Embryonic facial prominence (tissue), 1 donor: ENCODE measurements at regions not wholly inside any gene's neighbourhood (a gene's known extent, or its start where the extent isn't known, plus 50 kb on each side); places are given as distances from the start of the nearest gene placed in this dataset.

Source experiments
- DNase-seq: peaks from one replicate; pipeline ENCODE4 v3.0.0-alpha.2; 2016; ENCODE audit errors: extremely low spot score

DNA sequence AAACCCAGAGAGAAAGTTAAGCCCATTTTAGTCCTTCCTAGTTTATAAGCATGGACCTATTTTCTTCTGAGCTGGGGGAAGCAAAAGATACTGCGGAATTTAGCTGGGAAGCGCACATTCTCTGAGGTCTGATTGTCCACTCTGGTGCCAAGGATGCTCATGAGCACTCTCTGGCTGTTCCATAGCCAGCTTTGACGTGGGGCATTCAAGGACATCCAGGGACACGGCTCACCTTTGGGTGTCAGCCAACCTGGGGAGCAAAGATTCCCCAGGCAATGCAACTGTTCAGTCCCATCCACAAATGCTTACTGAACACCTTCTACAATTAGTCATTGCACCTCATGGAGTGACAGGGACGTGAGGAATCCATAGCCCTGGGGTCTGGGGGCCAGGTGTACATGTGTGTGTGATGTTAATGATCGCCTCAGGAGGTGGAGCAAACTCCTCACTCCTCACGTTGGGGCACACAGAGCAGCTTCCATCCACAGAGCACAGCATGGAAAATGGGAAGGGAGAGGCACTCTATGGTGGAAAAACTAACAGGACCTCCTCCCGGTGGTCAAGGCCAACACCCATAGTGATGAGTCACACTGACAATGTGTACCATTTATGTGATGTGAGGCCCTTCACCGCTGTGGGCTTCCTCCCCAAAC lies 67.5 kb upstream of the IGFBP3 start:
- DNase-seq = no peak

GRCh38 chr7:45987521-45988290 lies 66.6 kb upstream of the IGFBP3 start:
- no peak for DNase-seq

DNA sequence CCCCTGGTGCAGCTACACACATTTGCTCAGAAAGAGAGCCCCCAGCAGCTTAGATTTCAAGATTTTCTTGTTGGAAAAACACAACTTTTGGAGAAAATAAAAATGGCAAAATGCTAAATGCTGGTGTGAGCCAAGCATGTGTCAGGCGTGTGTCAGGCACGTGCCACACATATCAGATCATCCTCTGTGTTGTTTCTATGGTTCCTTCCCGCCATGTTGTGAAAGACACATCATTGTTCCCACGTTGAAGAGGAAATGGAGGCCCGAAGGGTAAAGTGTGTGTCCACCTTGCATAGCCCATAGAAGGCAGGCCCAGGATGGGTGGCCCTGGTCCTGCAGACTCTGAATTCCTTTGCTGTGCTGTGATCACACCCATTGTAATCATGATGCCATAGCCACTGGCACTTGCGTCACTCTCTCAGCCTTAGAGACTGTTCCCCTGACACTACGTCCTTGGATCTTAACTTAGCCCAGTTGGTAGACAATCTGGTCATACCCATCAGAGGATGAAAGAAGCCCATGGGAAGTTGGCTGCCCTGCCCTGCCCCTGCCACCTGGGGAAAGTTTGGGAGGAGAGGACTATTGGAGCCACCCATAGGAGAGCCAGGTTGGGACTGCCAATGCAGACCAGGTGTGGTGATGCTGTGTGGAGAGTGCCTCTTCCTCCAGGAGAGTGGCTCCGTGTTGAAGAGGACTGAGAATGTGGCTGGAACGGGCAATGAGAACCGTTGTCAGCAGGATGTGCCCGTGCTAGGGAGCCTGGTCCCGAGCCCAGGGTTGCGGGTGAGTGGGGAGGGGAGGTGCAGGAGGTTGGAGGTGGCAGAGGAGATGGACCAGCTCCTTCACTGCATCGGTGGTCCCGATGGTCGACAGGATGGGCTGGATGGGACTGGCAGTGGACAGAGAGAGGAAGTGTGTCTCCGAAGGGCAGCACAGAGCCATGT lies 65.6 kb upstream of the IGFBP3 start:
- no peak for DNase-seq

DNA sequence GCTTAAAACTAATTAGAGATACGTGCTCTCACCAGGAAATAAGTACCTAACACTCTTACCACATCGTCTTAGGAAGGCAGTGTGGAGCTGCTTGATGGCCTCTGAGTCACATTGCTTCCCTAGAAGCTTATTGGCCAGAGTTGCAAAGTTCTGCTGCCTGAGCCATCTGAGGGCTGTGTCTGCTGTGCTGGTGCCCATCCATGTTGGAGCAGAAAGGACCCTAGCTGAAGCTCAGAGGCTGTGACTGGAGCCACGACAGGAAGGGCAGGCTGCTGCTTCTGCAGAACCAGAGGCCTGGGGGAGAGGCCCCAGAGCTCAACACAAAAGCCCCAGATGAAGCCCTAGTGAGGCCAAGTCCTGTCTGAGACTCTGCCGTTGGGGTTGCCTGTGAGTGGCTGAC lies 64.8 kb upstream of the IGFBP3 start:
- no peak for DNase-seq

DNA sequence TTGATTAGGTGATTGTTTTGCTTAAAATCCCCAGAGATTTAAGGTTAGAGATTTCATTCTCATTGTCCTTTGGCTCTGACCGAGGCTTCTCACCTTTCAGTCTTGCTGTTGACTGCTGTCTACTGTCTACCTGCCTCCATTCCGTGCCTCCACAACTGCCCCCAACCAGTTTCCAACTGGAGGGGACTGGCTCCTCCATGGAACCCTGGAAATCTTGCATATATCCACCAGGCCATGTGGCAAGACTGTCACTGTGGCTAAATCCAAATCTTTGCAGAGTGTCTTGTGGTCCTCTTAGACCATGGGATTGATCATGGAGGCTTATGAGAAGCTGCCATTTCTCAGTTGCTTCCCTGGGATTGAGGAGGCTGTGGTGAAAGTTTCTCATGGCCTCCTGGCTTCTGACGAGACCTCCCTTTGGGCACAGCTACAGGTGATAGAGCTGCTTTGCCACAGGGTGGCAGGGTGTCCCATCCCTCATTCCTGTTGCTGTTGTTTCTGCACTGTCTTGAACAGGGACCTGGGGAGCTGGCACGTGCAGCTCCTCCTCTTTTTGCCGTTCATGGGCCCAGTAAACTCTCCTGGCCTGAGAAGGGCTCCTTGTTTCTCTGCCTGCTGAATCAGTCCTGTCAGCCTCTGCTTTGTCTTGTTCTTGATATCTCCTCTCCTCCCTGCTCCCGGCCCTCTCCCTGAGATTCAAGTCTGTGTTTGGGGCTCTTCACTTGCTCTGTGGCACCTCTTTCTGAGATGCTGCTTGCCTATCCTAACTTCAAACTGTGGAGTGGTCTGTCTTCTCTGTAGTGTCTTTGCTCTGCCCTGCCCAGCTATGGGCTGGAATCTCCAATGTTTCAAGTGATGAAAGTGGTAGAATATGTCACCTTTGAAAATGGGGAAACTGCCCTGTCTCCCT lies 63.6 kb upstream of the IGFBP3 start:
- no peak for DNase-seq

DNA sequence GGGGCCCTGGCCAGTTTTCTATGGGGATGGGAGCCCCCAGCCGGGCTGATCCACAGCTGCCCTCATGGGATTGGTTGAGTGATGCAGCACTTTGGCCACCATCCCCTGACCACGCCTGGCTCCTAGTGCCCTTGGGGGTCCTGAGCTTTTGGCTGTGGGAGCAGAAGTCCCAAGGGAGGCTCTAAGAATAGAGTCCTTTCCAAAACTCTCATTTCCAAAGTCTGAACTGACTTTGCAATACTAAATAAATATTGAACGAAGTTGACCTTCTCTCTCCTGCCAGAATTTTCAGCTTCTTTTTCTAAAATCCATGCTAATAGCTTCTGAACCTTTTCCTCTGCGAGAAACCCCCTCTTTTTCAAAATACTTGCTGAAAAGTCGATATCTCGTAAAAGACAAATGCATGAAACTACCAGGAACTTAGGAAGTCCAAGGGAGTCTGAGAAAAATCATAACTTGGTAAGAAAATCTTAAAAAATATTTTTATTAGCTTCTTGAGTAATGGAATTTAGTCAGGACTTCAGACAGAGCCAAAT lies 62.7 kb upstream of the IGFBP3 start:
- DNase-seq = no peak

- DNase-seq = no peak
Observed at GRCh38 chr7:45982907-45983719, 62.0 kb upstream of the IGFBP3 start.

DNA sequence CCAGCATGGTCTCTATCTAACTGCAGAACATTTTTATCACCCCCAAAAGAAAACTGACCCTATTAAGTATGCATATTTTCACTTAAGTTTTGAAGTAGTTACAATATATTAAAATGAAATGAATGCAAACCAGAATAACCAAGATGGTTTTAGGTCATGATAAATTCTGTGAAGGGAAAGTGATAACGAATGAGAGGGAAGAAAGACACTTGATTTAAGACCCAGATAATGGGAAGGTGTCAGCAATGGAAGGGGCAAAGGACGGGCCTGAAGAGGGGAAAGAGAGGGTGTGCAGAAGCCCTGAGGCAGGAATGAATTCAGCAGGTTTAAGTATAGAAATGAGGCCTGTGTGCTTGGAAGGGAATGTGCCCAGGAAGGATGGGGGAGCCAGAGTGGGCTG lies 61.1 kb upstream of the IGFBP3 start:
- DNase-seq = no peak

DNA sequence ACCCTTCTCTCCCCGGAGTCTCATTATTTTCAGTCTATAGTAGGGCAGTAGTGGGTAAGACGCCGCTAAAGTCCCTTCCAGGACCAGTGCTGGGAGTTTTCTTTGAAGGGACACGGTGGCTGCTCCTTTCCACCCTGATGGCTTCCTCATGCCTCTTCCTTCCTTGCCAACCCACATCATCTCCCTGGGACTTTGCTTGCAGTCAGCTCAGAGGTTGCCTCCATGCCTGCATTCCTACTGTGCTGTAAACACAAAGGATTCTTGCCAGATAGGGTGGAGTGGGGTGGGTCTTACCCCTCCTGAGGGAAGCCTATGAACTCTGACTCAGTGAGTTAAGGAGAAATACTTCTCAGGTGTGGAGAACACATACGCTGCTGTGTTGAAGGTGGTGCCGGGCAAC lies 59.9 kb upstream of the IGFBP3 start:
- DNase-seq = no peak

DNA sequence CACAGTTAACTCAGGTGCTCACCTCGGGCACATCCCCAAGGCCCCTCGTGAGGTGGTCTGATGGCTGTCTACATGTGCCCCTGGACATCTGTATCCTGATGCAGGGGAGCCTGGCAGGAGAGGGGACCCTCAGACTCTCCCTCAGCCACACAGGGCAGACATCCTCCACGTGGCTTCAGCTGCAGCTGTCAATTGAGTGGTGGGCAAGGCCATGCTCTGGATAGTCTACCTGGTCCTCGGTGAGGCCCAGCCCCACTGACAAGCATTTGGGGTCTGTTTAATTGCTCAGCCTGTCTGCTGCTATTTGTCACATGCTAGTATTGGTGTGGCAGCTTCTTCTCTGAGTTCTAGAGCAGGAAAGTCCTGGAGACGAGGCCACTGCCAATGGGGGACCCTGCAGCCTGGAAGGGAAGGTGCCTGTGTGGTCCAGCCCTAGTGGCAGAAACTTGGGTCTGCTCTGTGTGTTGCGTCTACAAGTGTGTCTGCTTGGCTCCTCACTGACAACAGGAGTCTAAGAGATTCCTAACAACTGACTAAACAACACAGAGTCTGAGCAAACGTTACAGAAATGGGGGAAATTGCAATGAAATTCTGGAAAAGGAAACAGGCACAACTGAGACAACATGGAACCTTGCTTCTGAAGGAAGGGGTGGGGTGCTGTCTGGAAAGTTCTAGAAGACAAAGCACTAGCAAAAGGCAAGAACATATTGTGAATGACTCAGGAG lies 59.3 kb upstream of the IGFBP3 start:
- no peak for DNase-seq

GRCh38 chr7:45979275-45980180 lies 58.5 kb upstream of the IGFBP3 start:
- no peak for DNase-seq

DNA sequence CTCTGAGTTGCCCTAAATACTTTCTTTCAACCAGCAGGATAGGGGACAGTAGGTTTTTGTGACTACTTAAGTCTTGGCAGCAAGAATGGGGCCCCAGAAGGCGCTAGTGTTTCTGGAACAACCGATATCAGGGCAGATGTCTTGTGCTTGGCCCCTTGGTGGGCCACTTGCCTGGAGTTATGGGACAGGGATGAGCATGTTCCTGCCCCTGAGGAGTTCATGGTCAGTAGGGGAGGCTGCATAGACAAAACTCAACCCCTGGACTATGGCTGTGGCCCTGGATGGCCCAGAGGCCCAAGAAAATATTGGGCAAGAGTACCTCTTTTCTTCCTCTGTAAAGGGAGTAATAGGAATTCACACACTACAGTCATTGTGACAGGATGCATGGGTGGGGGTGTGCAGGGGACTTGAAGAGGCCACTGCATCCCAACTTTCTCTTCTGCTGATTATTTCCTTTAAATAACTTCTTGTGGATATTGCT lies 57.7 kb upstream of the IGFBP3 start:
- DNase-seq = no peak

DNA sequence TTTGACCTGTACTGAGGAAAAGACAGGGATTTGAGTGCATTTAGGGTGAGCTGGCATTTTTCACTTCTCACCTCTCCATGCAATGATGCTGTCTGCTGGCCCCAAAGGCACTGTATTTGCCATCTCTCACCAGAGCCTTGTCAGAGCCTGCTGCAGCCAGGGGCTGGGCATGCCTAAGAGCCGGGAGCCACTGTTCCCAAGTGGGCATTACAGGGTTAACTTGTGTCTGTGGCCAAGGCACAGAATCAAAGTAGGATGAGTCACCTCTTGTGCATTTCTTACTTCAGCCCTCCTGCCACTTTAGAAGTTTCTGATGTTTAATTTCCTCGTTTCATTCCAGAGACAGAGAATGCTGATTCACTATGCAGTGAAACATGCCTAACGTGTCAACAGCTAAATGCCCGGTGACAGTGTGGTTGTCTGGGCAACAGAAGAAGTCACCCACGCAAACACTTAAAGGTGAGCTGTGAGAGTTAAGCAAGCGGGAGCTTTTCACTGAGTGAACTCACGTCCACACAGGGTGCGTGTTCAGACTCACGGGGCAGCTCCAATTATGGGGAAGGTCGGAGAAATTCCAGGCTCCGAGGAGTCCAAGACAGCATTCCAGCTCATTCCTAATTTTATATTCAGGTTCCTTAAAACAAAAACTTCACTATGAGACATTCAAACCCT lies 57.1 kb upstream of the IGFBP3 start:
- DNase-seq = peak; percentile 13

GRCh38 chr7:45977256-45977780 lies 56.2 kb upstream of the IGFBP3 start:
- no peak for DNase-seq

DNA sequence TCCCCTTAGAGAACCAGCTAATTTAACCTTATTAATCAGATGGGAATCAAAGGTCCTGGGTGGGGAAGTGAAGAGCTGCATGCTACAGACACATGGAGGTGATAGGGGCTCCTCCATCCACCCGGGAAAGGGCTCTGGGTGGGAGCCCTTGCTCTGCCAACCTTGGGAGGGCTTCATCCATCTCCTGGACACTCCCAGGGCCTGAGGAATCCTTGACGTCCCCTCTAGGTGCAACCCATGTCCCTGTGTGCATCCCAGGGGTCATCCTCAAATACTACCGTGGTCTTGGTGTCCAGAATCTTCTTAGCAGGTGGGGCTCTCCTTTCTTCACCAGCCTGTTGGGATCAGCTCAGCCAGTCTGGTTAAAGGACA lies 55.4 kb upstream of the IGFBP3 start:
- DNase-seq = no peak

- no peak for DNase-seq
Observed at GRCh38 chr7:45975847-45976484, 54.9 kb upstream of the IGFBP3 start.

DNA sequence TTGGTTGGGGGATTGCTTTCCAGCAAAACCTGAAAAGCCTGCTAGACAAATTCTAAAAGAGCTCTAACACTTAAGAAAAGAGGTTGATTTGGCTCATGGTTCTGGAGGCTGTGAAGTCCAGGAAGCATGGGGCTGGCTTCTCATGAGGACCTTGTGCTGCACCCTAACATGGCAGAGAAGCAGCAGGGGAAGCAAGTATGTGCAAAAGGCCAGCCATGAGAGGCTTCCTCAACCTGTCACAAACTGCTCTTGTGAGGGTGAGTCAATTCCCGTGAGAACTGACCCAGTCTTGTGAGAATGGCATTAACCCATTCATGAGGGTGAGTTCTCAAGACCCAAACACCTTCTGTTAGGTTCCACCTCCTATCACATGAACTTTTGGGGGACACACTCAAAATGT lies 54.3 kb upstream of the IGFBP3 start:
- DNase-seq = no peak
